H54 (cell line): ENCODE measurements at regions not wholly inside any gene's neighbourhood (a gene's known extent, or its start where the extent isn't known, plus 50 kb on each side); places are given as distances from the start of the nearest gene placed in this dataset.

ENCODE experiments used
- DNase-seq: peaks from one replicate; pipeline ENCODE4 v3.0.0; 2011; ENCODE audit warnings: low spot score, mixed read lengths; ENCODE audit not compliant: insufficient read length
- FAIRE-seq: peaks from 3 replicates; lab custom pipeline; 2011; peaks lifted over from hg19 to GRCh38; lab: Jason Lieb, UNC
- POLR2A ChIP-seq: IDR thresholded peaks from 2 replicates; pipeline ENCODE4 v1.6.1; 2011; ENCODE audit warnings: low read depth, mild to moderate bottlenecking, low read length

- FAIRE-seq (no peak), DNase-seq (no peak)
- no peak for TF ChIP-seq POLR2A
These were observed 126.6 kb downstream of the EMX2 start for GRCh38 chr10:117669122-117669521.

DNA sequence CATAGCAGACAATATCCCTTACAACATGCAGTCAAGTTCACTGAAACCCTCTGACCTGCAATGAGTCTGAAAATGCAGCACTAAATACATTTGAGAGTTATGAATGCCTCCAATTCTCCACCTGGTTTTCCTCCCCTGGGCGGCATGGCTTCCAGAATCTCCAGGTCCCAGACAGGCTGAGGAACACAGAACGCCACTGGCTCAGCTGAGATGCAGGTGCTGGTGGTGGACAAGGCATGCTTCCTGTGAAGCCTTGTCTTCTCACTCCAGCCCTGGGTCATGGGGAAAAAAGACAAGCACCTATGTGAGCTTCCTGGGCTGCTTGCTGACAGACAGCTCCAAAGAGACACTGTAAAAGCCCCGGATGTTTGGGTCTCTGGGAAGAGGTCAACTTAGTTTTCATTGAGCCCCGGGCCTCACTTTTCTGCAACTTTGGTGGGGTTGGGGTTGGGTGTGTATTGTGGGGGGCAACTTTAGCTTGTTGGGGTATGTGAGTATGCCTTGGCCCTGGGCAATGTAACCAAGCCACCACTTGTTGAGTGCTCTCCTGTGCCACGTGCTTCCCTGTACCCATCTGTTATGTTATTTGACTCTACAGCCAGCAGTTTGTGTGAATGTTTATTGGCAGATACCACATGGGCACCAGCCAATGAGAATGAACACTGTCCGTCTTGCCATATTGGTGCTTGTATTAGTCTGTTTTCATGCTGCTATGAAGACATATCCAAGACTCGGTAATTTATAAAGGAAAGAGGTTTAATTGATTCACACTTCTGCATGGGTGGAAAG, 127.8 kb downstream of the EMX2 start:
- FAIRE-seq (no peak), DNase-seq (no peak)
- no peak for TF ChIP-seq POLR2A

DNA sequence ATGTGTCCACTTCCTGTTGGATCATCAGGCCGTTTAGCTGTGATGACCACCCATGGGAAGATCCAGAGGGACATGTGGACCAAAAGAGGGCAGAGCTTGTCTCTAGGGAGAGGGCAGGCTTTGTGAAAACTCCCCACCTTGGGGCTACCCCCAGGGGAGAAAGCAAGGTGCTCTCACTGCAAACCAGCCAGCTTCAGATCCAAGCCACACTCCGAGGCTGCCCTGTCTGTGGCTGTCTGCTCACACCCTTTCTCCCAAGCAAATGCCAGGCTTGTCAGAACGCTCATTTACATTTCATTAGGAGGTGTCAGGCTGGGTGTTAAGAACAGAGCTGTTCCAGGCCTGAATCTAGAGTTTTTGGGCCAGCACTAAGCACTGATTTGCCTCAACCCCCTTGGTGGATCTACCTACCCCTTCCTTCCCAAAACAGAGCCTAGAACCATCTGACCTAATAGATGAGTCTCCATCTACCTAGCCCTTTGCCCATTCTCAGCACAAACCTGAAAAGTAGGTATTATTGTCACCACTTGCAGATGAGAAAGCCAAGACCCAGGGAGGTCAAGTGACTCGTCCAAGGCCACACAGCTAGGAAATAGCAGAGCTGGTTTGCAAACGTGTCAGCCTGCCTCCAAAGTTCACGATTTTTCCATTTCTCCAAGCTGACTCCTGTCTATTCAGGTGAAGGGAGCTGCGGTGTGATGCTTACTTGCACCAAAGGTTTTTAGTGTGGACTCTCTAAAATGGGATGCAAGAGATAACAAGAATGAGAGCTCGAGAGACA, 130.9 kb downstream of the EMX2 start:
- TF ChIP-seq POLR2A, result no peak
- no peak for FAIRE-seq
- no peak for DNase-seq

- TF ChIP-seq POLR2A, result no peak
- DNase-seq (no peak), FAIRE-seq (no peak)
These were observed 131.7 kb downstream of the EMX2 start for GRCh38 chr10:117674201-117674600.

DNA sequence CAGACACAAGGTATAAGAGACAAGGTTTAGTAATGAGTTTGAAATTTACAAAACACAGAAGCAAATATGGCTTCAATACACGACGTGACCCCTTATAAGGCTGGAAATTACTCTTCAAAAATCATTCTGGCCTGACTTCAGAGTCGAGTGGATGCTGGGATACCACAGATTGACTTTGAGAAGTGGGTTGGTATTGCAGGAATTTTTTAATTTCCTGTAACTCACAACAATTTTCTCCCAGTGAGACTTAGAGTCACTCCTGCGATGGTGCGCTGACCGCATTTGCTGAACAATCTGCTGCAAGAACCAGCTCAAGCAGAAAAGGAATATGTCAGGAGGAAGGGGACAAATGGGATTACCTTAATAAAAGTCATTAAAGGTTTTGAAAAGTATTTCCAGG, 132.1 kb downstream of the EMX2 start:
- no peak for TF ChIP-seq POLR2A
- DNase-seq, result no peak
- FAIRE-seq, result no peak

- no peak for FAIRE-seq
- no peak for TF ChIP-seq POLR2A
These were observed 133.0 kb downstream of the EMX2 start for GRCh38 chr10:117675514-117676055.

DNA sequence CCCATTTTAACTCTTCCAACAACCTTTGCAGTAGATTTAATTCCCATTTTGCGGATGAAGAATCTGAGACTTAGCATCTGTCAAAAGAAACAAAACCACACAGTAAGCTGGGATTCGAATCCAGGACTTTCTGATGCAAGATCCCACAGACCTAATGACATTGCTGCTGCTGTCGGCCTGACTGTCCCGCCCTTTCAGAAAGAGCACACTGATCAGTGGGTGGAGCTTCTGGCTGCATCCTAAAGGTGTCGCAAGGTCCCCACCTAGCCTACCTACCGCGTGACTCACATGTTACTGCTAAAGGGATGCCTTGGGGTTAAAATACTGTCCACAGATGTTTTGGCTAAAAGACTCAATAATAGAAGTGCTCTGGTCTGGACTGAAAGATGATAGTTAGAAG, 134.7 kb downstream of the EMX2 start:
- DNase-seq (no peak), FAIRE-seq (no peak)
- TF ChIP-seq POLR2A, result no peak

More at GRCh38 chr10:117675514-117676055, 133.0 kb downstream of the EMX2 start:
- no peak for DNase-seq

DNA sequence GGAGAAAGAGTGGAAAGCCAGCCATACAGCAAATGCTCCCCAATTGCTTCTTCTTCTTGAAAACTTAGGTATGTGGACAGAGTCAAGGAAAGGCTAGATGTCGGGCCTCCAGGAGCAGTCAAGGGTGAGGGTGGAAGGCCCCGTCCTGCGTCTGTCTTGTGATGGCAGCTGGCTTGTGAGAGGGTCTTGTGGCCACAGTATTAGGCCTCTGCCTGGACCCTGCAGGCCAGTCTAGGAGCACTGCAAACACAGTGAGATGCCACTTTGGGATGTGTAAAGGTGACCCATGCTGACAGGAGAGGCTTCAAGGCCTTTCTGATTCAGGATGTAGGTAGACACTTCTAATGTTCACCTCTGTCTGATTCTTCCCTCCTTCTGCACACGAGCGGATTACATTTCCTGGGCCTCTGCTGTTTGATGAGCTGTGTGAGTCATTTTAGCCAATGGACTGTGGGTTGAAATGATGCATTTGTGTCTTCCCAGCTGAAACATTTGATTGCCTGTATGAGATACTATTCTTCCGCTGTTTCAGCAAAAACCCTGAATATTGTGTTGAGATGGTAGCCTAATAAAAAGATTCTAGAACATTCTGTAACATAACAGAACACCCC, 135.4 kb downstream of the EMX2 start:
- no peak for TF ChIP-seq POLR2A
- FAIRE-seq, result no peak
- no peak for DNase-seq

DNA sequence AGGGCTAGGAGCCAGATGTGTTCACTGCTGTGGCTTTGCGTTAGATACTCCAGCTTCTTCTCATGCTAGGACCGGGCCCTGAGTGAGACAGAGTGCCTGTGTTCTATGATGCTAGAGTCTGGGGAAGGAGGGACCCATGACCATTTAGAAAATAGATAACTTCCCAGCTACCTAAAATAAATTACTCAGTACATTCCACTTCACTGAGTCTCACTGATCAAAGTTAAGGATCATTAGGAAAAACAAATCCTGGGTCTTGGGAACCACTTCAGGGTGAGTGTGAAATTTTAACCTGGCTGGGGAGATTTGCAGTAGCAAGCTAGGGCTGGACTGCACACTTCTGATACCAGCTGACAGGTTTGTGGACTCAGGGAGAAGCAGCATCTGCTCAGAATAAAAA, 138.1 kb downstream of the EMX2 start:
- FAIRE-seq (no peak), DNase-seq (no peak)
- TF ChIP-seq POLR2A, result no peak

DNA sequence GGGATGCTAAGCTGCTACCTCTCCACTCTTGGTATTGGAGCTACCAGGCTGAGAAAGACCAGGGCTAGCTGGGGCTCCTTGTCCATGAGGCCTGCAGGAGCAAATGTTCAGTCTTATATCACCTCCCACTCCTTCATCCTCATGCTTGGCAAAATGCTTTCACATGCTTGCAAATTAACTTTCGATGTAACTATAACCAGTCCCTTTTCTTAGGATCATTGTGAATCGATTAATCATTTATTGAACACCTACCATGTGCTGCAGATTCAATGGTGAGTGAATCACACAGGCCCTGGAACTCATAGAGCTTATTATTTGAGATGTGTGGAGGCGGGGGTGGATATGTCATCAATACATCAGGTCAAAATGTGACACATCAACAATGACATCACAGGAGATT, 138.6 kb downstream of the EMX2 start:
- DNase-seq, result no peak
- no peak for FAIRE-seq
- TF ChIP-seq POLR2A, result no peak

DNA sequence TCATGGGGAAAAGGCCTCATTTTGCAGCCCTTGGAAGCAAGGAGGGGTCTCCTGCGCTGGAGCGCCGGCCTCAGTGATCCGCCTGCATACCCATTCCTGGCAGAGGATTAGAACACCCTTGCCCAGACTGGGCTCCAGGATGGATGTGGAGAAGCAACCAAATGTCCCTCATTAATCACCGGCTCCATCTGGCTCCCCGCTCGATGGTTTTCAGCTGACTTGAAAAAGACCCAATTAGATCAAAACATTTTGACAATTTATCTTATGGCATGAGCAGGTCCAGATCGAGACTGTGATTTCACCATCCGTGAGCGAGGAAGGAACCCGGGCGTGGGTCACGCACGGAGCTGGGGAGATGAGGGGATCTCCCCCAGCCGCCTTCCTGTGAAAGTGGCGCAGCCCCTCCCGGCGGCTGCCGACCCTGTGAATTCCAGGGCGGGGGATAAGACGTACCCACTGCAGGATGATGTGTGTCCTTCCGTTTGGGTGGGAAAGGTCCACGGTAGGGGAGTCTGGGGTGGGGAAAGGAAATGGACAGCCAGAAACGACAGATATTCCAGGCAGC, 141.6 kb downstream of the EMX2 start:
- TF ChIP-seq POLR2A, result no peak
- FAIRE-seq (no peak), DNase-seq (no peak)

- TF ChIP-seq POLR2A, result no peak
- DNase-seq (no peak), FAIRE-seq (no peak)
These were observed 142.2 kb downstream of the EMX2 start for GRCh38 chr10:117684672-117685211.

- DNase-seq (no peak), FAIRE-seq (no peak)
- TF ChIP-seq POLR2A, result no peak
These were observed 142.9 kb downstream of the EMX2 start for GRCh38 chr10:117685431-117685830.
